ENCODE measurements at regions not wholly inside any gene's neighbourhood (a gene's known extent, or its start where the extent isn't known, plus 50 kb on each side); places are given as distances from the start of the nearest gene placed in this dataset.

DNA sequence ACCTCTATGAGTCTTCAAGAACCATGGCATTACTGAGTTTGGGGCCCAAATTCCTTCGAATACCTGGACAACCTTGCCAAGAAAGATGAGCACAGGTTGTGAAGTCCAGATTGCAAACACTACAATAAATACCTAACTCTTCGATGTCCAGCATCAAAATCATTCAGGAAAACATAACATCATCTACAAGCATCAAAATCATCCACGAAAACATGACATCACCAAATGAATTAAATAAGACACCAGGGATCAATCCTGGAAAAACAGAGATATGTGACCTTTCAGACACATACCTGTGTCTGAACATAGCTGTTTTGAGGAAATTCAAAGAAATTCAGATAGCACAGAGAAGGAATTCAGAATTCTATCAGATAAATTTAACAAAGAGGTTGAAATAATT, 262.0 kb upstream of the KITLG start:
- Mint-ChIP-seq H3K4me3 (no peak overlapping the region), H3K36me3 (ENCODE audit: low read depth) (peaks cover 4% of the 10 kb centered on the region), H3K9me3 (peaks cover 29% of the 10 kb centered on the region), H3K4me1 (peaks cover 8% of the 10 kb centered on the region), H3K27ac (no peak overlapping the region), H3K27me3 (ENCODE audit: insufficient read depth) (no peaks in the 10 kb centered on the region)
- TF ChIP-seq, protein P1, sequence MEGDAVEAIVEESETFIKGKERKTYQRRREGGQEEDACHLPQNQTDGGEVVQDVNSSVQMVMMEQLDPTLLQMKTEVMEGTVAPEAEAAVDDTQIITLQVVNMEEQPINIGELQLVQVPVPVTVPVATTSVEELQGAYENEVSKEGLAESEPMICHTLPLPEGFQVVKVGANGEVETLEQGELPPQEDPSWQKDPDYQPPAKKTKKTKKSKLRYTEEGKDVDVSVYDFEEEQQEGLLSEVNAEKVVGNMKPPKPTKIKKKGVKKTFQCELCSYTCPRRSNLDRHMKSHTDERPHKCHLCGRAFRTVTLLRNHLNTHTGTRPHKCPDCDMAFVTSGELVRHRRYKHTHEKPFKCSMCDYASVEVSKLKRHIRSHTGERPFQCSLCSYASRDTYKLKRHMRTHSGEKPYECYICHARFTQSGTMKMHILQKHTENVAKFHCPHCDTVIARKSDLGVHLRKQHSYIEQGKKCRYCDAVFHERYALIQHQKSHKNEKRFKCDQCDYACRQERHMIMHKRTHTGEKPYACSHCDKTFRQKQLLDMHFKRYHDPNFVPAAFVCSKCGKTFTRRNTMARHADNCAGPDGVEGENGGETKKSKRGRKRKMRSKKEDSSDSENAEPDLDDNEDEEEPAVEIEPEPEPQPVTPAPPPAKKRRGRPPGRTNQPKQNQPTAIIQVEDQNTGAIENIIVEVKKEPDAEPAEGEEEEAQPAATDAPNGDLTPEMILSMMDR (conservative IDR thresholded peaks at IDR 0.05) = no peak
- Histone ChIP-seq H3K27ac (ENCODE audit: low read depth, low read length) (no peak overlapping the region), H3K36me3 (ENCODE audit: control insufficient read depth, insufficient read depth, low read length) (no peaks in the 10 kb centered on the region), H3K4me3 (ENCODE audit: low read length) (no peak overlapping the region), H3K4me1 (ENCODE audit: control insufficient read depth, insufficient read depth, low read length) (no peaks in the 10 kb centered on the region), H3K27me3 (ENCODE audit: control insufficient read depth, insufficient read depth, low read length, poor library complexity, severe bottlenecking) (no peaks in the 10 kb centered on the region), H3K9me3 (ENCODE audit: control insufficient read depth, low read length) (peaks cover 28% of the 10 kb centered on the region), H3K9ac (ENCODE audit: extremely low read depth, low read length, poor library complexity, severe bottlenecking) (no peak overlapping the region)
- WGBS, 2 experiments (ENCODE audit: insufficient coverage in 1 of 2, insufficient read length in 1 of 2) = 92 to 96% methylated on average over 2 to 3 of the region's 3 CpGs
- no peak for DNase-seq

DNA sequence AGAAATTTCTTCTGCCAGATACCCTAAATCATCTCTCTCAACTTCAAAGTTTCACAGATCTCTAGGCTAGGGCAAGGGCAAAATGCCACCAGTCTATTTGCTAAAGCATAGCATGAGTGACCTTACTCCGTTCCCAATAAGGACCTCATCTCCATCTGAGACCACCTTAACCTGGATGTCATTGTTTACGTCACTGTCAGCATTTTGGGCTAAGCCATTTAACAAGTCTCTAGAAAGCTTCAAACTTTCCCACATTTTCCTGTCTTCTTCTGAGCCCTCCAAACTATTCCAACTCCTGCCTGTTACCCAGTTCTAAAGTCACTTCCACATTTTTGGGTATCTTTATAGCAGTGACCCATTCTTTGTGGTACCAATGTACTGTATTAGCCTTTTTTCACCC, 259.2 kb upstream of the KITLG start:
- Histone ChIP-seq H3K9ac (ENCODE audit: extremely low read depth, low read length, poor library complexity, severe bottlenecking) (no peak overlapping the region), H3K4me1 (ENCODE audit: control insufficient read depth, insufficient read depth, low read length) (no peaks in the 10 kb centered on the region), H3K27me3 (ENCODE audit: control insufficient read depth, insufficient read depth, low read length, poor library complexity, severe bottlenecking) (no peaks in the 10 kb centered on the region), H3K4me3 (ENCODE audit: low read length) (no peak overlapping the region), H3K9me3 (ENCODE audit: control insufficient read depth, low read length) (peaks cover 29% of the 10 kb centered on the region), H3K27ac (ENCODE audit: low read depth, low read length) (no peak overlapping the region), H3K36me3 (ENCODE audit: control insufficient read depth, insufficient read depth, low read length) (no peaks in the 10 kb centered on the region)
- WGBS, 2 experiments (ENCODE audit: insufficient coverage in 1 of 2, insufficient read length in 1 of 2) = 92 to 95% methylated on average over 2 of the region's 2 CpGs
- Mint-ChIP-seq H3K4me3 (no peak overlapping the region), H3K27me3 (ENCODE audit: insufficient read depth) (no peaks in the 10 kb centered on the region), H3K27ac (no peak overlapping the region), H3K4me1 (peaks cover 8% of the 10 kb centered on the region), H3K9me3 (peaks cover 22% of the 10 kb centered on the region), H3K36me3 (ENCODE audit: low read depth) (peaks cover 4% of the 10 kb centered on the region)
- DNase-seq = no peak
- TF ChIP-seq, protein P1 (conservative IDR thresholded peaks at IDR 0.05) = no peak

DNA sequence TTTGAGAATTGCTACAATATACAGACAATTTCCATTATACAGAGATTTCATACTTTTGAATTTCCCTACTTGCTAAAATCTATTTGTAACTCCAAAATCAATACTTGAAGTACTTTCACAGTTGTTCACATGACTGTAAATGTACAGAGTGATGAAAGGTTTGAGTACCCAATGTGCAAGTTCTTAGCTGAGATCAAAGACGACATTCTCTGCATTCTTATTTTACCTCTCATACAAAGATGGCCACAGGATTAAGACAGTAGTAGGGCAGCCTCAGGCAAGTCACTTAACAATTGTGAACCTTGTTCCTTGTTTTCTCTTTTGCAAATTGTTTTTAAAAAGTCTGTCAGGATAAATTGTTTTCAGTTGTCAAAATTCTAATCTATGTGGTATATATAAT, 255.9 kb upstream of the KITLG start:
- Mint-ChIP-seq H3K4me3 (no peak overlapping the region), H3K4me1 (no peaks in the 10 kb centered on the region), H3K27ac (no peak overlapping the region), H3K36me3 (ENCODE audit: low read depth) (peaks cover 4% of the 10 kb centered on the region), H3K27me3 (ENCODE audit: insufficient read depth) (no peaks in the 10 kb centered on the region), H3K9me3 (peaks cover 22% of the 10 kb centered on the region)
- no peaks in the 10 kb centered on the region for H3K27me3 ChIP-seq (ENCODE audit: control insufficient read depth, insufficient read depth, low read length, poor library complexity, severe bottlenecking)
- 60 to 90% methylated on average over 1 of the region's 1 CpG for WGBS, 2 experiments (ENCODE audit: insufficient coverage in 1 of 2, insufficient read length in 1 of 2)
- no peak overlapping the region for H3K4me3 ChIP-seq (ENCODE audit: low read length)
- H3K36me3 ChIP-seq (ENCODE audit: control insufficient read depth, insufficient read depth, low read length) = no peaks in the 10 kb centered on the region
- no peaks in the 10 kb centered on the region for H3K4me1 ChIP-seq (ENCODE audit: control insufficient read depth, insufficient read depth, low read length)
- TF ChIP-seq, protein P1 (conservative IDR thresholded peaks at IDR 0.05) = no peak
- H3K9ac ChIP-seq (ENCODE audit: extremely low read depth, low read length, poor library complexity, severe bottlenecking) = no peak overlapping the region
- H3K27ac ChIP-seq (ENCODE audit: low read depth, low read length) = no peak overlapping the region
- no peak for DNase-seq
- peaks cover 29% of the 10 kb centered on the region for H3K9me3 ChIP-seq (ENCODE audit: control insufficient read depth, low read length)
